ENCODE measurements at regions not wholly inside any gene's neighbourhood (a gene's known extent, or its start where the extent isn't known, plus 50 kb on each side); places are given as distances from the start of the nearest gene placed in this dataset.
A peak's percentile ranks its signal among the peaks of the same experiment; 100 is the strongest.

- peak in 3 of 8 experiments; percentile 44 to 63 (median 49) for ATAC-seq (replicated peaks in 6 of 8)
- Histone ChIP-seq H3K4me1 (replicated peaks in 1 of 2) (peaks cover 8 to 10% of the 10 kb centered on the region in 2 donors), H3K27ac (no peak overlapping the region), H3K4me3 (no peak overlapping the region)
- 0 to 100% (median 38%) methylated on average over 1 to 2 of the region's 2 CpGs; no CpG with 5 or more reads in 2 of the 10 experiments for WGBS, 10 experiments
- in situ Hi-C loops (cut with MboI; ENCODE audit: low pct_unique_long_range_greater_than_20kb in 2 of 9, low sequenced_read_pairs in 9 of 9, unreplicated experiment in 9 of 9), result loop anchor here in 4 of 9 experiments (25.0 kb wide), 2 partner anchors 927 to 1427 kb away; partner anchors contain the start of gene OSR1 (in 3 of the 4)
Observed at GRCh38 chr2:18435426-18436037, 124.9 kb downstream of the RDH14 start.

DNA sequence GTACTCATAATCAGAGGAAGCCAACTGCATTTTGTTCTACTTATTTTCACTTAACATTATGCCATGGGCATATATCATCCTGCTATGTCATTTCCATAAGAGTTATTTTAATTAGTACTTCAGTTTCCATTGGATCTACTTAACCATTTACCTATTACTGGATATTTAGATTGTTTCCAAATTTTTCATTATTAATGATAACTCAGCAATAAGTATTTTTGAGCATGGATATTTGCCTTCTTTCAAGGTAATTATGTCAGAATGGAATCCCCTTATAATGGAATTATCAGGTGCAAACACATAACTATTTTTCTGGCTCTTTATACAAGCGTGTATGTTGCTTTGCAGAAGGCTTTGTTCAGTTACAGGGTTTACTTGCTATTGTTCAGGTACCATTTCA is 126.6 kb downstream of the RDH14 start:
- in situ Hi-C loops (cut with MboI; ENCODE audit: low pct_unique_long_range_greater_than_20kb in 2 of 9, low sequenced_read_pairs in 9 of 9, unreplicated experiment in 9 of 9), result loop anchor here in 4 of 9 experiments (25.0 kb wide), 2 partner anchors 928 to 1428 kb away; partner anchors contain the start of gene OSR1 (in 3 of the 4)
- no peak for ATAC-seq (replicated peaks in 6 of 8)
- Histone ChIP-seq H3K4me3 (no peak overlapping the region), H3K4me1 (replicated peaks in 1 of 2) (peaks cover 8 to 10% of the 10 kb centered on the region in 2 donors), H3K27ac (no peak overlapping the region)
- WGBS, 10 experiments, result 67 to 100% (median 100%) methylated on average over 1 of the region's 1 CpG; no CpG with 5 or more reads in 3 of the 10 experiments

DNA sequence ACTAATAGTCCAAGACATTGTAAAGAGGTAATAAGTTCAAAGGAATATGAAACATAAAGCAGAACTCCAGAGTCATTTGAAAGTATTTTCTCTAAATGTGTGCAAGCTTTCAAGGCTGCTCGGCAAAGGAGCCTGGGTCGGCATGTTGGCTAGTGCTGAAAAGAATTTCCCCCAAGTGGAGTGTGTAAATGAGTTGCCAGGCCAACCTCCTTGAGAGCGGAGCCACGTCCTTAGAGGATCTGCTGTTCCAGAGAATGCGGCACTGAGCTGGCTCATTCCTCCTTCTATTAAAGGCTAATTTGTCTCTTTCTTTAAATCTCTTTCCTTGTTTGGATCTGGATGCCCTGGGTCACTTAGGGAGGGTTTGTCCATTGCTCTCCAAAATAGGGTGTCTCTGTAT is 127.5 kb downstream of the RDH14 start:
- Histone ChIP-seq H3K27ac (no peak overlapping the region), H3K4me1 (replicated peaks in 1 of 2) (peaks cover 8 to 10% of the 10 kb centered on the region in 2 donors), H3K4me3 (no peak overlapping the region)
- ATAC-seq (replicated peaks in 6 of 8), result peak in 5 of 8 experiments; percentile 79 to 98 (median 85)
- in situ Hi-C loops (cut with MboI; ENCODE audit: low pct_unique_long_range_greater_than_20kb in 2 of 9, low sequenced_read_pairs in 9 of 9, unreplicated experiment in 9 of 9), result loop anchor here in 4 of 9 experiments (25.0 kb wide), 2 partner anchors 929 to 1429 kb away; partner anchors contain the start of gene OSR1 (in 3 of the 4)
- 0 to 64% (median 8%) methylated on average over 1 to 5 of the region's 5 CpGs for WGBS, 10 experiments

GRCh38 chr2:18430996-18431748 is 129.3 kb downstream of the RDH14 start:
- peaks cover 8 to 10% of the 10 kb centered on the region in 2 donors for H3K4me1 ChIP-seq (replicated peaks in 1 of 2)

GRCh38 chr2:18428516-18428915 is 131.9 kb downstream of the RDH14 start:
- 67 to 100% (median 86%) methylated on average over 1 to 6 of the region's 6 CpGs; no CpG with 5 or more reads in 1 of the 10 experiments for WGBS, 10 experiments
- H3K4me3 ChIP-seq, result no peak overlapping the region
- no peak overlapping the region for H3K27ac ChIP-seq
- in situ Hi-C loops (cut with MboI; ENCODE audit: low pct_unique_long_range_greater_than_20kb in 2 of 9, low sequenced_read_pairs in 9 of 9, unreplicated experiment in 9 of 9), result loop anchor here in 4 of 9 experiments (25.0 kb wide), 2 partner anchors 934 to 1434 kb away; partner anchors contain the start of gene OSR1 (in 3 of the 4)
- H3K4me1 ChIP-seq (replicated peaks in 1 of 2), result peaks cover 8 to 9% of the 10 kb centered on the region in 2 donors
- no peak for ATAC-seq (replicated peaks in 6 of 8)

More at GRCh38 chr2:18430996-18431748, 129.3 kb downstream of the RDH14 start:
- WGBS, 10 experiments, result 0 to 100% (median 68%) methylated on average over 1 to 4 of the region's 4 CpGs
- Histone ChIP-seq H3K27ac (no peak overlapping the region), H3K4me3 (no peak overlapping the region)
- in situ Hi-C loops (cut with MboI; ENCODE audit: low pct_unique_long_range_greater_than_20kb in 2 of 9, low sequenced_read_pairs in 9 of 9, unreplicated experiment in 9 of 9), result loop anchor here in 4 of 9 experiments (25.0 kb wide), 2 partner anchors 931 to 1431 kb away; partner anchors contain the start of gene OSR1 (in 3 of the 4)
- peak in 1 of 8 experiments; percentile 37 for ATAC-seq (replicated peaks in 6 of 8)

DNA sequence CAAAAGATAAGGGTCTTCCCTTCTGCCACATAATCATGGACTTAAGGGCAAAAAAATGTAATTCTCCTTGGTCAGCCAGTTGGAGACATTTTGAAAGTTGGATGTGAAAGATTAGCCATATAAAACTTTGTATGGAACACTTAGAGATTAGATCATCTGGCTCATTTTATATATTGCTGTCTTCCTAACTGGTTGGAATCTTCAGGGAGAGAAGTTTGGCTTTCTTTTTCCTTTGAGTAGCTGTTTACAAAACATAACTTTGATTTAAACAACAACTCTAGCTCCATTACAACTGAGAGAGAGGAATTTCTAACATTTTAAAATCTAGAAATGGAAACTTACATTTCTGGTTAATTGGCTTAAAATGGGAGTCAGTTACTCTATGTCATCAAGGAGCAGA is 132.7 kb downstream of the RDH14 start:
- Histone ChIP-seq H3K27ac (no peak overlapping the region), H3K4me1 (replicated peaks in 1 of 2) (peaks cover 2 to 8% of the 10 kb centered on the region in 2 donors), H3K4me3 (no peak overlapping the region)
- ATAC-seq (replicated peaks in 6 of 8), result no peak
- in situ Hi-C loops (cut with MboI; ENCODE audit: low pct_unique_long_range_greater_than_20kb in 2 of 9, low sequenced_read_pairs in 9 of 9, unreplicated experiment in 9 of 9), result loop anchor here in 4 of 9 experiments (25.0 kb wide), 2 partner anchors 935 to 1435 kb away; partner anchors contain the start of gene OSR1 (in 3 of the 4)

DNA sequence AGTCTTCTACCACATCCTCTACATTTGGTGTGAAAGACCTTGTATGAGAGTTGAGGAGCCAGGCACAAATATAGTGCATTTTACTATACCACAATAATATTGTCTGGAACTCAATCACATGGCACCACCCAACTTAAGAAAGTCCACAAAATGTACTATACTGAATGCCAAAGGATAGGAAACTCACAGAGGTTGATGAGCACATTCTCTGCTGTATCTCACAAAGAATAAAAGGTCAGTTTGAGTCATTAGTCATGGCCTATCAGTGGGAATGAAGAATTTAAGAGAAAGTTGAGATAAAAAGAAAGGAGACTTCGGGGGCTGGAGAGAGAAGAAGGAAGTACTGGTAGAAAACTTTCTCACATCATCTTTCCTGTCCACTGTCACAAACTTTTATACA is 134.3 kb downstream of the RDH14 start:
- Histone ChIP-seq H3K4me3 (no peak overlapping the region), H3K4me1 (replicated peaks in 1 of 2) (no peaks in the 10 kb centered on the region), H3K27ac (no peak overlapping the region)
- WGBS, 10 experiments, result 15 to 88% (median 55%) methylated on average over 1 of the region's 1 CpG; no CpG with 5 or more reads in 3 of the 10 experiments
- ATAC-seq (replicated peaks in 6 of 8), result no peak
- in situ Hi-C loops (cut with MboI; ENCODE audit: low pct_unique_long_range_greater_than_20kb in 2 of 9, low sequenced_read_pairs in 9 of 9, unreplicated experiment in 9 of 9), result loop anchor here in 4 of 9 experiments (25.0 kb wide), 2 partner anchors 936 to 1436 kb away; partner anchors contain the start of gene OSR1 (in 3 of the 4)

DNA sequence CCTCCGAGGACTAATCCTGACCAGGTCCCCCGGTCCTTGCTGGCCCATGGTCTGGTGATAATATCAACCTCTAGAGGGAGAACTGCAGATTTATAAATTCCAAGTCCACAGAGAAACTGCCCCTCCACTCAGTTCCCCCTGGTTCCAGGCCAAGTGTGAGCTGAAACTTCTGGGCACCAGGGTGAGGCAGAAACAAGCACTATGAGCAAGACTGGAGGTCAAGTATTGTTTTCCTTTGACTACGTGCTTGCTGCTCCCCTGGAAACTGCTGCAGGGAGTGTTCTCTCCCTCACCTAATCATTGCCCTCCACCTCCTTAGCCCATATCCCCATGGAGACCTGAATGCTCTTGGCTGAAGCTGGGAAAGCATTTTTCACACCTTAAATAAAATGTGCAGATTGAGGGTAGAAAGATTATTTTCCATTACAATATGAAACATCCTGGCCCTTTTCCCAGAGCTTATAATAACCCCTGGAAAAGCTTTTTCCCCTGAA is 135.2 kb downstream of the RDH14 start:
- H3K4me3 ChIP-seq, result no peak overlapping the region
- no peak overlapping the region for H3K27ac ChIP-seq
- H3K4me1 ChIP-seq (replicated peaks in 1 of 2), result no peaks in the 10 kb centered on the region
- in situ Hi-C loops (cut with MboI; ENCODE audit: low pct_unique_long_range_greater_than_20kb in 2 of 9, low sequenced_read_pairs in 9 of 9, unreplicated experiment in 9 of 9), result loop anchor here in 4 of 9 experiments (25.0 kb wide), 2 partner anchors 937 to 1437 kb away; partner anchors contain the start of gene OSR1 (in 3 of the 4)
- ATAC-seq (replicated peaks in 6 of 8), result peak in 1 of 8 experiments; percentile 88
- WGBS, 10 experiments, result 51 to 100% (median 72%) methylated on average over 1 to 3 of the region's 3 CpGs; no CpG with 5 or more reads in 4 of the 10 experiments

DNA sequence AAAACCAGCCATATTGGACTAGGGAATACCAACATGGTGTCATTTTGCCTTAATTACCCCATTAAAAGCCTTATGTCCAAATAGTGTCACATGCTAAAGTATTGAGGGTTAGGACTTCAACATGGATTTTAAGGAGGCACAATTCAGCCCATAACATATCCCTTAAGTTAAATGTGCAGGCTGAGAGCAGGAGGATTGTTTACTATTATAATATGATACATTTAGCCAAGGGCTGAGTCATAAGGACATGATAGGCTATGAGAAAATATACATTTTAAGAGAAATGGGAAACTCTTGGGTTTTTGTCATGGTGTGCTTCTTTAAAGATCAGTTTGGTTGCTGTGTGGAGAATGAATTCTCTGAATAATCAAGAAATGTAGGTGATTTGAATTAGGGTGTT is 136.8 kb downstream of the RDH14 start:
- Histone ChIP-seq H3K4me1 (replicated peaks in 1 of 2) (no peaks in the 10 kb centered on the region), H3K4me3 (no peak overlapping the region), H3K27ac (no peak overlapping the region)
- in situ Hi-C loops (cut with MboI; ENCODE audit: low pct_unique_long_range_greater_than_20kb in 2 of 9, low sequenced_read_pairs in 9 of 9, unreplicated experiment in 9 of 9), result no loop called here
- ATAC-seq (replicated peaks in 6 of 8), result no peak

DNA sequence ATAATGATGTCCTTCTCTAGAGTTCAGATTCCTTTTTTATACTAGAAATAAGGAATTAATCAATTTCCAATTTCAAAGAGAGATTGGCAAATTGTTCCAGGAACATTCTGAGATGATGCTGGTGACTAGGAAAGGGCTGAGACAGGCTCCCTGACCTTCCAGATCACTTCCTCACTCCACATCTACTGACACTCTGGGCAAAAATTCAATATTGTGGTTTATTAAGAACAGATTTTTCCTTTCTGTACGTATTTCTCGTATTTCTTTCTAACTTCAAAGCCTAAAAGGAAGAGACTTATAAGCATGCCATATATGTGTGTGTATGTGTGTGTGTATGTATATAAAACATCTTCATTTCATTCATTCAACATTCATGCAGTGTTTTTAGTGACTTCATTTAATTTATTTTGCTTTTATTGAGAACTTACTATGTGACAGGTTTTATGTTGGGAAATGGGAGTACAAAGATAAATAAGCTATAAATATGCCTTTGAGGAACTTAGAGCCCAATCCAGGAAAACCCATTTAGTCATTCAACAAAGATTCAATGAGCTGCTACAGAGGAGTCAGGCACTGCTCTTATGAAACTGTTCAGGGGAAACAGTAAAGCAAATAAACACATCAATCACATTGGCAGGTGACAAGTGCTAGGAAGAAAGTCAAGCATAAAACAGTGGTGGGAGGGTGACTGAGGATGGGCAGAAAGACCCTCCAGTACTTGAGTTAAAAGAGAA is 137.9 kb downstream of the RDH14 start:
- 0 to 100% (median 79%) methylated on average over 1 to 2 of the region's 2 CpGs; no CpG with 5 or more reads in 2 of the 10 experiments for WGBS, 10 experiments
- in situ Hi-C loops (cut with MboI; ENCODE audit: low pct_unique_long_range_greater_than_20kb in 2 of 9, low sequenced_read_pairs in 9 of 9, unreplicated experiment in 9 of 9), result no loop called here
- ATAC-seq (replicated peaks in 6 of 8), result no peak
- Histone ChIP-seq H3K4me1 (replicated peaks in 1 of 2) (no peaks in the 10 kb centered on the region), H3K27ac (no peak overlapping the region), H3K4me3 (no peak overlapping the region)

GRCh38 chr2:18413676-18414396 is 146.6 kb downstream of the RDH14 start:
- no peaks in the 10 kb centered on the region for H3K4me1 ChIP-seq (replicated peaks in 1 of 2)
- H3K27ac ChIP-seq, result no peak overlapping the region
- 0 to 93% (median 47%) methylated on average over 1 to 2 of the region's 2 CpGs; no CpG with 5 or more reads in 2 of the 10 experiments for WGBS, 10 experiments
- no peak overlapping the region for H3K4me3 ChIP-seq
- peak; percentile 47 to 95 (median 68) for ATAC-seq (replicated peaks in 6 of 8)
- in situ Hi-C loops (cut with MboI; ENCODE audit: low pct_unique_long_range_greater_than_20kb in 2 of 9, low sequenced_read_pairs in 9 of 9, unreplicated experiment in 9 of 9), result no loop called here
